DOHH2 (cell line): ENCODE measurements at regions not wholly inside any gene's neighbourhood (a gene's known extent, or its start where the extent isn't known, plus 50 kb on each side); places are given as distances from the start of the nearest gene placed in this dataset.

Source experiments
- H3F3A ChIP-seq: fragments of 200-600 bp; sonication (generic), shearing (Covaris generic); 2 replicates; pipeline ENCODE4 v1.6.0; 2016; ENCODE audit warnings: antibody characterized with exemption, mild to moderate bottlenecking; ENCODE audit not compliant: control insufficient read depth, insufficient read depth
- H3K27ac ChIP-seq: fragments of 200-600 bp; sonication (generic); 2 replicates; pipeline ENCODE4 v1.5.1; 2014; ENCODE audit warnings: low read depth, mild to moderate bottlenecking, low read length, moderate library complexity
- H3K27me3 ChIP-seq: fragments of 200-600 bp; sonication (generic); 2 replicates; pipeline ENCODE4 v1.6.1; 2014; ENCODE audit warnings: mild to moderate bottlenecking, low read length, mixed read lengths; ENCODE audit not compliant: control insufficient read depth
- H3K36me3 ChIP-seq: fragments of 200-600 bp; sonication (generic); 2 replicates; pipeline ENCODE4 v1.6.1; 2014; ENCODE audit warnings: mild to moderate bottlenecking, low read length, moderate library complexity, mixed read lengths; ENCODE audit not compliant: control insufficient read depth
- H3K4me1 ChIP-seq: fragments of 200-600 bp; sonication (generic); 2 replicates; pipeline ENCODE4 v1.6.1; 2014; ENCODE audit warnings: mild to moderate bottlenecking, low read length, mixed read lengths; ENCODE audit not compliant: control insufficient read depth
- H3K4me2 ChIP-seq: fragments of 200-600 bp; sonication (generic); 2 replicates; pipeline ENCODE4 v1.6.0; 2014; ENCODE audit warnings: mild to moderate bottlenecking, low read length, moderate library complexity
- H3K4me3 ChIP-seq: fragments of 200-600 bp; sonication (generic); 2 replicates; pipeline ENCODE4 v1.5.1; 2014; ENCODE audit warnings: mild to moderate bottlenecking, low read length, mixed read lengths
- H3K79me2 ChIP-seq: fragments of 200-600 bp; sonication (generic); 2 replicates; pipeline ENCODE4 v1.6.1; 2014; ENCODE audit warnings: mild to moderate bottlenecking, low read length, mixed read lengths; ENCODE audit not compliant: control insufficient read depth
- H3K9me2 ChIP-seq: fragments of 200-600 bp; sonication (generic); replicated peaks from 2 replicates; pipeline ENCODE4 v1.6.1; 2014; ENCODE audit warnings: mild to moderate bottlenecking, low read length, mixed read lengths; ENCODE audit not compliant: control insufficient read depth
- H3K9me3 ChIP-seq: fragments of 200-600 bp; sonication (generic); 2 replicates; pipeline ENCODE4 v1.6.1; 2014; ENCODE audit warnings: antibody characterized with exemption, low read length, mixed read lengths; ENCODE audit not compliant: control insufficient read depth, insufficient read depth
- H4K20me1 ChIP-seq: fragments of 200-600 bp; sonication (generic); 2 replicates; pipeline ENCODE4 v1.6.0; 2014; ENCODE audit warnings: low read depth, mild to moderate bottlenecking, antibody characterized with exemption, low read length, moderate library complexity; ENCODE audit not compliant: control insufficient read depth, insufficient read depth
- EZH2phosphoT487 ChIP-seq: fragments of 200-600 bp; sonication (generic); IDR thresholded peaks from 2 replicates; pipeline ENCODE4 v1.6.1; 2017; ENCODE audit warnings: borderline replicate concordance, mild to moderate bottlenecking, antibody characterized with exemption, low read length, moderate library complexity, mixed read lengths
- TF ChIP-seq, protein P1 (sequence below): fragments of 200-600 bp; sonication (generic); IDR thresholded peaks from one replicate; pipeline ENCODE4 v1.5.1; 2014; ENCODE audit warnings: antibody characterized with exemption, mild to moderate bottlenecking, low read depth, low read length; ENCODE audit not compliant: poor library complexity, severe bottlenecking

DNA sequence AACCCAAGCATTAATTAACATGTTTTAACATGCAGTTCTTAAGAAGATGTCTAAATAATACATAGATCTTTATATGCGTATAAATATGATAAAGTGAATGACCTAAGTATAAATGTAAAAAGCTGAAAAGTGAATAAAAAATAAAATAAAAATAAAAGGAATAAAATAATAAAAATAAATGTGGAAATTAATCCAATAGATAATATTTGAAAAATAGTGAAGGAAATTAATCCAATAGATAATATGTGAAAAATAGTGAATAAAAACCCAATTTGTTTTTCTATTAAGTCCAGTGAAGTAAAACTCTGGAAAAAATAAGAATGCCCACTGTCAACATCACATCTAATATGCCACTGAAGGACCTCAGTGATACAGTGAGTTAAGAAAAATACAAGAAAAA is 180.6 kb upstream of the SLC27A6 start:
- Histone ChIP-seq H3K27ac (no peak overlapping the region), H3K4me3 (no peak overlapping the region), H3K4me2 (no peak overlapping the region), H3K9me2 (no peaks in the 10 kb centered on the region), H3K4me1 (no peaks in the 10 kb centered on the region), H3K27me3 (no peaks in the 10 kb centered on the region), H3K36me3 (no peaks in the 10 kb centered on the region), H3K79me2 (no peaks in the 10 kb centered on the region), H4K20me1 (no peaks in the 10 kb centered on the region), H3F3A (no peaks in the 10 kb centered on the region), H3K9me3 (no peaks in the 10 kb centered on the region)
- TF ChIP-seq, protein P1, sequence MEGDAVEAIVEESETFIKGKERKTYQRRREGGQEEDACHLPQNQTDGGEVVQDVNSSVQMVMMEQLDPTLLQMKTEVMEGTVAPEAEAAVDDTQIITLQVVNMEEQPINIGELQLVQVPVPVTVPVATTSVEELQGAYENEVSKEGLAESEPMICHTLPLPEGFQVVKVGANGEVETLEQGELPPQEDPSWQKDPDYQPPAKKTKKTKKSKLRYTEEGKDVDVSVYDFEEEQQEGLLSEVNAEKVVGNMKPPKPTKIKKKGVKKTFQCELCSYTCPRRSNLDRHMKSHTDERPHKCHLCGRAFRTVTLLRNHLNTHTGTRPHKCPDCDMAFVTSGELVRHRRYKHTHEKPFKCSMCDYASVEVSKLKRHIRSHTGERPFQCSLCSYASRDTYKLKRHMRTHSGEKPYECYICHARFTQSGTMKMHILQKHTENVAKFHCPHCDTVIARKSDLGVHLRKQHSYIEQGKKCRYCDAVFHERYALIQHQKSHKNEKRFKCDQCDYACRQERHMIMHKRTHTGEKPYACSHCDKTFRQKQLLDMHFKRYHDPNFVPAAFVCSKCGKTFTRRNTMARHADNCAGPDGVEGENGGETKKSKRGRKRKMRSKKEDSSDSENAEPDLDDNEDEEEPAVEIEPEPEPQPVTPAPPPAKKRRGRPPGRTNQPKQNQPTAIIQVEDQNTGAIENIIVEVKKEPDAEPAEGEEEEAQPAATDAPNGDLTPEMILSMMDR, result no peak
- no peak for TF ChIP-seq EZH2phosphoT487

DNA sequence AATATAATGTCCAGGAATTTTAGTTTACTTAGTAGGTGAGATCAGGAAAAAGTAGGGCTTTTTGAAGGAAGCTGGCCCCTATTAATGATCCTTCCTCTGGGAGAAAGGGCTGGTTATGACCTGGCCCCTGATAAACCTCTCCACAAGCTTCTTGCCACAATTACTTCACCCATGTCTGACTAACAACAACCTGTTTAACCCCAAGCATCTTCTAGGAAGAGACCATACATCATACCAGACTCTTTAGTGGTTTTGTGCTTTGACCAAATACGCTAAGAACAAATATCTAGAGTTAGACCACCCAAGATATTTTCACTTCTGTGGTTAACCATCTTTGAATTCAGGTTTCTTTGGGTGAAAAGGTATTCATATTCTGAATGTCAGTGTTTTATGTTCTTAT is 174.0 kb upstream of the SLC27A6 start:
- TF ChIP-seq, protein P1, result no peak
- no peak for TF ChIP-seq EZH2phosphoT487
- H3K9me2 ChIP-seq, result no peaks in the 10 kb centered on the region
- H3K79me2 ChIP-seq, result no peaks in the 10 kb centered on the region
- no peaks in the 10 kb centered on the region for H3K4me1 ChIP-seq
- H3K27ac ChIP-seq, result no peak overlapping the region
- H3K9me3 ChIP-seq, result no peaks in the 10 kb centered on the region
- H3K4me3 ChIP-seq, result no peak overlapping the region
- H3F3A ChIP-seq, result no peaks in the 10 kb centered on the region
- no peaks in the 10 kb centered on the region for H3K27me3 ChIP-seq
- no peaks in the 10 kb centered on the region for H3K36me3 ChIP-seq
- no peaks in the 10 kb centered on the region for H4K20me1 ChIP-seq
- no peak overlapping the region for H3K4me2 ChIP-seq

DNA sequence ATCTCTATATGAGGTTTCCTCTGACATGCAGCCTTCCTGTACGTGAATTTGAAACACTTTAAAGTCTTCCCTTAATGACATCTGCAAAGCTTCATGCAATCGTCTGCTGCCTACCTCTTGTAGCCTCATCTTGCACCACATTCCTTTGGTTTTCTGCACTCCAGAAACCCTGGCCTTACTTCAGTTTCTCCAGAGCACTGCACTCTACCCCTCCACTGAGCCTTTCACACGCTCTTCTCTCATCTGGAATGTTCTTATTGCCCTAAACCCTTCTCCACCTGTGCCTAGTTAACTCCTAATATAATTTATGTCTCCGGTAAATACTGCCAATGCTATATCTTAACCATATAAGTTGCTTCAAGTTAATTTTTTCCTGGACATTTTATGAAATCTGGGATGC is 168.8 kb upstream of the SLC27A6 start:
- H3K9me3 ChIP-seq, result no peaks in the 10 kb centered on the region
- TF ChIP-seq EZH2phosphoT487, result no peak
- TF ChIP-seq, protein P1, result no peak
- H3K4me3 ChIP-seq, result no peak overlapping the region
- H3K4me1 ChIP-seq, result no peaks in the 10 kb centered on the region
- no peaks in the 10 kb centered on the region for H3K36me3 ChIP-seq
- no peaks in the 10 kb centered on the region for H3F3A ChIP-seq
- H3K27ac ChIP-seq, result no peak overlapping the region
- H3K27me3 ChIP-seq, result no peaks in the 10 kb centered on the region
- no peaks in the 10 kb centered on the region for H3K9me2 ChIP-seq
- H3K79me2 ChIP-seq, result no peaks in the 10 kb centered on the region
- H3K4me2 ChIP-seq, result no peak overlapping the region
- no peaks in the 10 kb centered on the region for H4K20me1 ChIP-seq

DNA sequence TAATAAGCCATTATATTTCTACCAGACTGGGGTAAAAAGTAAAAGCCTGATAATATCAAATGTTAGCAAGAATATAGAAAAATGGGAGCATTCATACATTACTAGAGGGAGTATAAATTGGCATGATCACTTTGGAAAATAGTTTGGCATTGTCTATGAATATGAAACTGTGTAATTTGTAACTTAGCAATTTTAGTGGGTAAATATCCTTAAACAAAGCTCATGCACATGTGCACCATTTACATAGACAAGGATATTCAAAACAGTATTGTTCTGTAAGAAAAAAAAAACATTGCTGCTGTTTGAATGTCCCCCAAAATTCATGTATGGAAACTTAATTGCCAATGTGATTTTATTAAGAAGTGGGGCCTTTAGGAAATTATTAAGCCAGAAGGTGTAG is 166.4 kb upstream of the SLC27A6 start:
- Histone ChIP-seq H3K27me3 (no peaks in the 10 kb centered on the region), H3K4me3 (no peak overlapping the region), H3K9me2 (no peaks in the 10 kb centered on the region), H3K4me1 (no peaks in the 10 kb centered on the region), H3K4me2 (no peak overlapping the region), H3K79me2 (no peaks in the 10 kb centered on the region), H3K9me3 (no peaks in the 10 kb centered on the region), H3F3A (no peaks in the 10 kb centered on the region), H3K27ac (no peak overlapping the region), H3K36me3 (no peaks in the 10 kb centered on the region), H4K20me1 (no peaks in the 10 kb centered on the region)
- TF ChIP-seq, protein P1, result no peak
- TF ChIP-seq EZH2phosphoT487, result no peak
